Hepatocyte (in vitro differentiated cells): ENCODE measurements at regions not wholly inside any gene's neighbourhood (a gene's known extent, or its start where the extent isn't known, plus 50 kb on each side); places are given as distances from the start of the nearest gene placed in this dataset.

Experiments
- DNase-seq: peaks from one replicate; pipeline ENCODE4 v3.0.0-alpha.2; 2016; ENCODE audit warnings: low spot score
- H2AFZ ChIP-seq: fragments of 200-600 bp; sonication (generic); 2 replicates; pipeline ENCODE4 v1.6.0; 2016; ENCODE audit warnings: antibody characterized with exemption, mild to moderate bottlenecking
- H3K27ac ChIP-seq: fragments of 200-600 bp; sonication (generic); 2 replicates; pipeline ENCODE4 v1.5.1; 2016; ENCODE audit warnings: mild to moderate bottlenecking
- H3K27me3 ChIP-seq: fragments of 200-600 bp; sonication (generic); 2 replicates; pipeline ENCODE4 v1.6.1; 2016
- H3K36me3 ChIP-seq: fragments of 200-600 bp; sonication (generic); replicated peaks from 2 replicates; pipeline ENCODE4 v1.5.1; 2016; ENCODE audit warnings: low read depth; ENCODE audit not compliant: insufficient read depth
- H3K4me1 ChIP-seq: fragments of 200-600 bp; sonication (generic); 2 replicates; pipeline ENCODE4 v1.5.1; 2016; ENCODE audit warnings: mild to moderate bottlenecking, moderate library complexity; ENCODE audit not compliant: insufficient read depth
- H3K4me2 ChIP-seq: fragments of 200-600 bp; sonication (generic); 2 replicates; pipeline ENCODE4 v1.6.0; 2016
- H3K4me3 ChIP-seq: fragments of 200-600 bp; sonication (generic); 2 replicates; pipeline ENCODE4 v1.5.1; 2016; ENCODE audit warnings: mild to moderate bottlenecking
- H3K79me2 ChIP-seq: fragments of 200-600 bp; sonication (generic); 2 replicates; pipeline ENCODE4 v1.6.0; 2017; ENCODE audit warnings: mild to moderate bottlenecking
- H3K9me2 ChIP-seq: fragments of 200-600 bp; sonication (generic); replicated peaks from 2 replicates; pipeline ENCODE4 v1.6.0; 2017; ENCODE audit warnings: mild to moderate bottlenecking; ENCODE audit not compliant: insufficient read depth
- H3K9me3 ChIP-seq: fragments of 200-600 bp; sonication (generic); 2 replicates; pipeline ENCODE4 v1.5.1; 2016; ENCODE audit warnings: low read depth, mild to moderate bottlenecking
- H4K20me1 ChIP-seq: fragments of 200-600 bp; sonication (generic); 2 replicates; pipeline ENCODE4 v1.6.0; 2016; ENCODE audit warnings: mild to moderate bottlenecking; ENCODE audit not compliant: insufficient read depth, poor library complexity, severe bottlenecking
- CTCF ChIP-seq: fragments of 200-600 bp; sonication (generic); IDR thresholded peaks from 2 replicates; pipeline ENCODE4 v1.5.1; 2016; ENCODE audit warnings: antibody characterized with exemption, mild to moderate bottlenecking; ENCODE audit not compliant: poor library complexity
- EZH2 ChIP-seq: fragments of 200-600 bp; sonication (generic); IDR thresholded peaks from 2 replicates; pipeline ENCODE4 v1.6.1; 2016; ENCODE audit warnings: antibody characterized with exemption, mild to moderate bottlenecking, borderline replicate concordance
- EZH2phosphoT487 ChIP-seq: fragments of 200-600 bp; sonication (generic); IDR thresholded peaks from one replicate; pipeline ENCODE4 v1.6.1; 2018; ENCODE audit warnings: antibody characterized with exemption, mild to moderate bottlenecking, low read depth, moderate library complexity; ENCODE audit not compliant: unreplicated experiment, severe bottlenecking
- WGBS: methylation state at CpG from one replicate; pipeline ENCODE4 v1.1.6; 2016; ENCODE audit warnings: low lambda C conversion rate; ENCODE audit errors: missing lambda C conversion rate; 5-methylcytosine and 5-hydroxymethylcytosine counted together

- no peak for TF ChIP-seq CTCF
- TF ChIP-seq EZH2phosphoT487, result no peak
- TF ChIP-seq EZH2, result no peak
- Histone ChIP-seq H3K4me2 (no peak overlapping the region), H3K4me3 (no peak overlapping the region), H3K79me2 (no peaks in the 10 kb centered on the region), H3K9me2 (no peaks in the 10 kb centered on the region), H3K36me3 (no peaks in the 10 kb centered on the region), H2AFZ (no peak overlapping the region), H4K20me1 (no peaks in the 10 kb centered on the region), H3K9me3 (no peaks in the 10 kb centered on the region), H3K4me1 (no peaks in the 10 kb centered on the region), H3K27me3 (peaks cover 12% of the 10 kb centered on the region), H3K27ac (no peak overlapping the region)
- WGBS, result 31% methylated on average over 4 of the region's 5 CpGs
- no peak for DNase-seq
Measured at GRCh38 chr1:36580524-36580923, 97.8 kb upstream of the CSF3R start.

GRCh38 chr1:36579039-36579438, 96.3 kb upstream of the CSF3R start:
- H3K4me3 ChIP-seq, result no peak overlapping the region
- H3K27me3 ChIP-seq, result peaks cover 8% of the 10 kb centered on the region
- no peaks in the 10 kb centered on the region for H3K4me1 ChIP-seq
- DNase-seq, result no peak
- H4K20me1 ChIP-seq, result no peaks in the 10 kb centered on the region
- H3K9me2 ChIP-seq, result no peaks in the 10 kb centered on the region
- H3K27ac ChIP-seq, result no peak overlapping the region
- no peak overlapping the region for H2AFZ ChIP-seq
- TF ChIP-seq EZH2, result no peak
- no peak for TF ChIP-seq EZH2phosphoT487
- TF ChIP-seq CTCF, result no peak
- no peaks in the 10 kb centered on the region for H3K36me3 ChIP-seq
- no peak overlapping the region for H3K4me2 ChIP-seq
- 73% methylated on average over 8 of the region's 8 CpGs for WGBS
- no peaks in the 10 kb centered on the region for H3K79me2 ChIP-seq
- H3K9me3 ChIP-seq, result no peaks in the 10 kb centered on the region

GRCh38 chr1:36576551-36577110, 93.9 kb upstream of the CSF3R start:
- Histone ChIP-seq H3K27me3 (peaks cover 14% of the 10 kb centered on the region), H3K79me2 (no peaks in the 10 kb centered on the region), H4K20me1 (no peaks in the 10 kb centered on the region), H3K4me3 (no peak overlapping the region), H3K36me3 (no peaks in the 10 kb centered on the region), H3K9me2 (no peaks in the 10 kb centered on the region), H3K4me1 (no peaks in the 10 kb centered on the region), H3K27ac (no peak overlapping the region), H3K9me3 (no peaks in the 10 kb centered on the region), H2AFZ (no peak overlapping the region), H3K4me2 (no peak overlapping the region)
- DNase-seq, result no peak
- 55% methylated on average over 6 of the region's 7 CpGs for WGBS
- no peak for TF ChIP-seq EZH2
- TF ChIP-seq CTCF, result no peak
- no peak for TF ChIP-seq EZH2phosphoT487

GRCh38 chr1:36576118-36576517, 93.4 kb upstream of the CSF3R start:
- DNase-seq, result peak; percentile 79
- Histone ChIP-seq H3K27ac (no peak overlapping the region), H3K4me1 (no peaks in the 10 kb centered on the region), H3K9me2 (no peaks in the 10 kb centered on the region), H2AFZ (no peak overlapping the region), H3K4me2 (no peak overlapping the region), H3K27me3 (peaks cover 9% of the 10 kb centered on the region), H3K79me2 (no peaks in the 10 kb centered on the region), H3K4me3 (no peak overlapping the region), H4K20me1 (no peaks in the 10 kb centered on the region), H3K9me3 (no peaks in the 10 kb centered on the region), H3K36me3 (no peaks in the 10 kb centered on the region)
- TF ChIP-seq EZH2phosphoT487 (no peak), CTCF (peak; percentile 92)
- WGBS, result 0% methylated on average over 7 of the region's 7 CpGs
